Thoracic aorta (tissue), 2 donors: ENCODE measurements at regions not wholly inside any gene's neighbourhood (a gene's known extent, or its start where the extent isn't known, plus 50 kb on each side); places are given as distances from the start of the nearest gene placed in this dataset.

Experiments used
- ATAC-seq: fragments of 150-250 bp; one replicate; pipeline ENCODE4 v1.8.0; 2017; ENCODE audit warnings: low read depth; ENCODE audit not compliant: insufficient number of reproducible peaks, low FRiP score
- DNase-seq: peaks from one replicate; pipeline ENCODE4 v3.0.0-alpha.2; 2020; ENCODE audit warnings: low spot score
- H3K27ac ChIP-seq, 2 donors: fragments of 200-600 bp; sonication (generic); 1 replicate in 1 of 2; 2 replicates in 1 of 2; pipeline ENCODE4 v1.5.1; 2016; ENCODE audit warnings: mild to moderate bottlenecking in 2 of 2, moderate library complexity in 2 of 2
- H3K27me3 ChIP-seq: fragments of 200-600 bp; sonication (generic); replicated peaks from 2 replicates; pipeline ENCODE4 v1.6.0; 2016; ENCODE audit warnings: mild to moderate bottlenecking; ENCODE audit not compliant: insufficient read depth
- H3K36me3 ChIP-seq: fragments of 200-600 bp; sonication (generic); one replicate; pipeline ENCODE4 v1.5.1; 2016
- H3K4me1 ChIP-seq, 2 donors: fragments of 200-600 bp; sonication (generic); 1 replicate in 1 of 2; 2 replicates in 1 of 2; pipeline versions ENCODE4 v1.5.1 to v1.6.0; 2016; ENCODE audit warnings: low read depth in 2 of 2, mild to moderate bottlenecking in 1 of 2; ENCODE audit not compliant: control insufficient read depth in 1 of 2
- H3K4me3 ChIP-seq: fragments of 200-600 bp; sonication (generic); 2 replicates; pipeline ENCODE4 v1.5.1; 2016; ENCODE audit warnings: mild to moderate bottlenecking
- H3K9me3 ChIP-seq: fragments of 200-600 bp; sonication (generic); 2 replicates; pipeline ENCODE4 v1.5.1; 2016
- TF ChIP-seq, protein P1 (sequence below): fragments of 200-600 bp; sonication (generic); IDR thresholded peaks from one replicate; pipeline ENCODE4 v1.5.1; 2019; ENCODE audit warnings: antibody characterized with exemption

DNA sequence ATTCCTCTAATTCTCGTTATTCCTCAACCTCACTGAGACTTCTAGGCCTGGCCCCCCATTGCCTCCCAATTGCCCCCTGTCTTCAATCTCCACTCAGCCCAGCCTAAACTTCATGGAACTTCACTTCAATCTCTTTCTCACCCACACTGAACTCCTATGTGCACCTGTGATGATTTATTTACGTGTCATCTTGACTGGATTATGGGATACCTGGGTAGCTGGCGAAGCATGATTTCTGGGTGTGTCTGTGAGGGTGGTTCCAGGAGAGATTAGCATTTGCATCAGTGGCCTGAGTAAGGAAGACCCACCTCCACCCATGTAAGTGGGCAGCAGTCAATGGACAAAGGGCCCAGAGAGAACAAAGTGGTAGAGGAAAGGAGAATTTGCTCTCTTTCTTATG lies 587.0 kb downstream of the NPHP4 start:
- Histone ChIP-seq H3K9me3 (no peaks in the 10 kb centered on the region), H3K36me3 (no peaks in the 10 kb centered on the region), H3K4me3 (no peak overlapping the region), H3K27ac (no peak overlapping the region), H3K27me3 (no peaks in the 10 kb centered on the region), H3K4me1 (no peaks in the 10 kb centered on the region)
- DNase-seq (no peak), ATAC-seq (no peak)
- TF ChIP-seq, protein P1, sequence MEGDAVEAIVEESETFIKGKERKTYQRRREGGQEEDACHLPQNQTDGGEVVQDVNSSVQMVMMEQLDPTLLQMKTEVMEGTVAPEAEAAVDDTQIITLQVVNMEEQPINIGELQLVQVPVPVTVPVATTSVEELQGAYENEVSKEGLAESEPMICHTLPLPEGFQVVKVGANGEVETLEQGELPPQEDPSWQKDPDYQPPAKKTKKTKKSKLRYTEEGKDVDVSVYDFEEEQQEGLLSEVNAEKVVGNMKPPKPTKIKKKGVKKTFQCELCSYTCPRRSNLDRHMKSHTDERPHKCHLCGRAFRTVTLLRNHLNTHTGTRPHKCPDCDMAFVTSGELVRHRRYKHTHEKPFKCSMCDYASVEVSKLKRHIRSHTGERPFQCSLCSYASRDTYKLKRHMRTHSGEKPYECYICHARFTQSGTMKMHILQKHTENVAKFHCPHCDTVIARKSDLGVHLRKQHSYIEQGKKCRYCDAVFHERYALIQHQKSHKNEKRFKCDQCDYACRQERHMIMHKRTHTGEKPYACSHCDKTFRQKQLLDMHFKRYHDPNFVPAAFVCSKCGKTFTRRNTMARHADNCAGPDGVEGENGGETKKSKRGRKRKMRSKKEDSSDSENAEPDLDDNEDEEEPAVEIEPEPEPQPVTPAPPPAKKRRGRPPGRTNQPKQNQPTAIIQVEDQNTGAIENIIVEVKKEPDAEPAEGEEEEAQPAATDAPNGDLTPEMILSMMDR = no peak

DNA sequence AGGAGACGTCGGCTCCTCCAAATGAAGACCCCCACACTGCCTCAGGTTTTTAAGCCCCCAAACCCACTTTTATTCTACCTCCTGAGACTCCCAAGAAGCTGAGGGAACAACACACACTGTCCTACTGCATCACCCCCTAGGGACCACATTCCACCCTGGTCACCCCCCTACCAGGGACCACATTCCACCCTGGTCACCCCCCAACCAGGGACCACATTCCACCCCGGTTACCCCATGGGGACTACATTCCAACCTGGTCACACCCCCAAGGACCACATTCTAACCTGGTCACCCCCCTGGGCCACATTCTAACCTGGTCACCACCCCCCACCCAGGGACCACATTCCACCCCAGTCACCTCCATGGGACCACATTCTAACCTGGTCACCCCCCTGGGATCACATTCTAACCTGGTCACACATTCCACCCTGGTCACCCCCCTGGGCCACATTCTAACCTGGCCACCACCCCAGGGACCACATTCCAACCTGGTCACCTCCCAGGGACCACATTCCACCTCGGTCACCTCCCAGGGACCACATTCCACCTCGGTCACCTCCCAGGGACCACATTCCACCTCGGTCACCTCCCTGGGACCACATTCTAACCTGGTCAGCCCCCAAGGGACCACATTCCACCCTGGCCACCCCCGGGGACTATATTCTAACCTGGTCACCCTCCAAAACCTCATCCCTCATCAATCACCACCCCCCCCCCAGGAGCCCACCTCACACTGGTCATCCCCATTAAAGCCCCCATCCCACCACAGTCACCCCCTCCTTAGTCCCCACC lies 587.6 kb downstream of the NPHP4 start:
- no peak overlapping the region for H3K4me3 ChIP-seq
- TF ChIP-seq, protein P1 = no peak
- ATAC-seq = no peak

GRCh38 chr1:5403935-5404334 lies 588.3 kb downstream of the NPHP4 start:
- no peaks in the 10 kb centered on the region for H3K36me3 ChIP-seq
- TF ChIP-seq, protein P1 = no peak
- no peaks in the 10 kb centered on the region for H3K27me3 ChIP-seq
- no peak overlapping the region for H3K27ac ChIP-seq
- no peak for ATAC-seq
- H3K4me1 ChIP-seq = no peaks in the 10 kb centered on the region
- no peak overlapping the region for H3K4me3 ChIP-seq
- H3K9me3 ChIP-seq = no peaks in the 10 kb centered on the region
- DNase-seq = no peak

More for the DNA sequence above, 587.6 kb downstream of the NPHP4 start:
- Histone ChIP-seq H3K27me3 (no peaks in the 10 kb centered on the region), H3K36me3 (no peaks in the 10 kb centered on the region), H3K9me3 (no peaks in the 10 kb centered on the region), H3K27ac (no peak overlapping the region), H3K4me1 (no peaks in the 10 kb centered on the region)
- DNase-seq = no peak

DNA sequence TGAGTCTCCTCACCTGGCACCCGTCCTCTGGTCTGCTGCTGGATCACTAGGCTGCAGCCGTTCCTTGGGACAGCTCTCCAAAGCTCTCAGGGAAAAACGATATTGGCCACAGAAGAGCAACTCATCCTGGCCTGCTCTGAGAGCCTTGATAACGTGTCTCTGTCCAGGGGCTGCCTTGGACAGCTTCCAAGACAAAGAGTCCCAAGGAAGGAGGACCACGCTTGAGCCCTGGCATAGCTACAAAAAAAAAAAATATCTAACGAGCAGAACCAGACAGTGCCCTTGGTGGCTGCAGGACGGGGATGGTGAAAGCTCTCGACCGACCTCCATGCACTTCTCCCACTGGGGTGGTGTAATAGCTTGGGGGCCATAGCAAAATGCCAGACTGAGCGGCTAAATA lies 589.6 kb downstream of the NPHP4 start:
- H3K36me3 ChIP-seq = no peaks in the 10 kb centered on the region
- ATAC-seq (no peak), DNase-seq (no peak)
- H3K9me3 ChIP-seq = no peaks in the 10 kb centered on the region
- no peaks in the 10 kb centered on the region for H3K4me1 ChIP-seq
- no peaks in the 10 kb centered on the region for H3K27me3 ChIP-seq
- TF ChIP-seq, protein P1 = no peak
- no peak overlapping the region for H3K27ac ChIP-seq
- no peak overlapping the region for H3K4me3 ChIP-seq

DNA sequence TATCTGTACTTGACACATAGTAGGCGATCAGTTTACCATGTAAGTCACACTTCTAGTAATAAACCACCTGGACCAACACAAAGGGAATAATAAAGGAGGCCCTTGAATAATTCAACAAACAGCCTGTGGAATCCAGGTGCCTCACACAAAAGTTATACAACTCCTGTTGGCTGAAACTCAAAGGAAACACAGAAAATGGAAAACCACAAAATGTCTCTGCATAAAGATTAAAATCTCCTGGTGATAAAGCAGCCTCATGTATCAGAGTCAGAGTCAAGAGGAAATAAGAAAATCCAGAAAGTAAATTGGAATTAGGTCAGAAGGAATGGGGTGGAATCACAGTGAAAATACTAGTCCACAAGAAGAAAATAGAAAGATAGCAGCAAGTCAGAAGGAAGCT lies 592.5 kb downstream of the NPHP4 start:
- ATAC-seq (no peak), DNase-seq (no peak)
- no peaks in the 10 kb centered on the region for H3K27me3 ChIP-seq
- H3K36me3 ChIP-seq = no peaks in the 10 kb centered on the region
- no peaks in the 10 kb centered on the region for H3K4me1 ChIP-seq
- no peak overlapping the region for H3K27ac ChIP-seq
- TF ChIP-seq, protein P1 = no peak
- H3K9me3 ChIP-seq = no peaks in the 10 kb centered on the region
- no peak overlapping the region for H3K4me3 ChIP-seq
